ENCODE measurements at regions not wholly inside any gene's neighbourhood (a gene's known extent, or its start where the extent isn't known, plus 50 kb on each side); places are given as distances from the start of the nearest gene placed in this dataset.

- DNase-seq, result no peak
Observed at GRCh38 chr3:31479431-31479830, 53.3 kb upstream of the STT3B start.

- no peak for DNase-seq
Observed at GRCh38 chr3:31481697-31482096, 51.0 kb upstream of the STT3B start.

GRCh38 chr3:31482493-31483200 is 50.1 kb upstream of the STT3B start:
- no peak for DNase-seq
